Activated CD4-positive, alpha-beta T cell treated with anti-CD3 and anti-CD28 coated beads for 36 hours (primary cell): ENCODE measurements at regions not wholly inside any gene's neighbourhood (a gene's known extent, or its start where the extent isn't known, plus 50 kb on each side); places are given as distances from the start of the nearest gene placed in this dataset.

ENCODE experiments used
- ATAC-seq: fragments of 200-7000 bp; cut with Tn5 transposase; one replicate; pipeline ENCODE4 v1.10.0; 2021; ENCODE audit warnings: mild to moderate bottlenecking, moderate library complexity
- CTCF ChIA-PET: fragments of 350-600 bp; sonication (Branson Sonifier 250); formaldehyde crosslinking; loops from one replicate; lab custom pipeline; 2021; ENCODE audit warnings: antibody characterized with exemption; lab: Charles Lee
- POLR2A ChIA-PET: fragments of 350-600 bp; sonication (Branson Sonifier 250); formaldehyde crosslinking; loops from one replicate; lab custom pipeline; 2021; ENCODE audit warnings: antibody characterized with exemption, inconsistent platforms; lab: Charles Lee
- DNase-seq: peaks from one replicate; pipeline ENCODE4 v3.0.0-alpha.2; 2020
- H3K27ac Mint-ChIP-seq: one replicate; pipeline ENCODE4 v1.8.0; 2021; ENCODE audit warnings: mixed read lengths
- H3K27me3 Mint-ChIP-seq: one replicate; pipeline ENCODE4 v1.8.0; 2021; ENCODE audit warnings: mixed read lengths
- H3K36me3 Mint-ChIP-seq: one replicate; pipeline ENCODE4 v1.8.0; 2021; ENCODE audit warnings: low read depth, mixed read lengths
- H3K4me1 Mint-ChIP-seq: one replicate; pipeline ENCODE4 v1.8.0; 2021; ENCODE audit warnings: mixed read lengths
- H3K4me3 Mint-ChIP-seq: one replicate; pipeline ENCODE4 v1.8.0; 2021; ENCODE audit warnings: mild to moderate bottlenecking, moderate library complexity, mixed read lengths
- H3K9me3 Mint-ChIP-seq: one replicate; pipeline ENCODE4 v1.8.0; 2021; ENCODE audit warnings: low read depth, mixed read lengths
- intact Hi-C, 2 experiments: fragments of 100-400 bp; cut with DNase I in 1 of 2; cut with micrococcal nuclease in 1 of 2; formaldehyde crosslinking; loops; one replicate each; pipeline versions ENCODE4 v1.14.2 to v1.15.1; 2022 to 2024; cut with DNase I, micrococcal nuclease

DNA sequence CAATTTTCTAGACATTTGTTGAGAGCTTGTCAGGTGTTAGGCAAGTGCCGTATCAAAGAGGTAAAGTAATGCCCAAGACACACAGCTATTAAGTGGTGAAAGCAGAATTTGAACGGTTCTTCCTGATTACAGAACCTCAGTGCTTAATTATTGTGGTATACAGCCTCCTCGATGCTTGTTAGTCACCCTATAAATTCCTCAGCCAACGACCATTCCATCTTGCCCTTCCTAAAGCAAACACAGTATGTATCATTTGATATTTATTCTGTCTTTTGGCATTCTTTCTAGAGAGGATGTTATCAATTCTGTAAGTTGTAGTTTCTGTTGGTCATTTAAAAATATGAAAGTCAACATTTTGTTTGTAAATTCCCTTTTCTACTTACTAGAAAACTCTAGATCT lies 297.8 kb upstream of the BMP2 start:
- intact Hi-C loops: no loop called here
- H3K4me1 Mint-ChIP-seq: no peaks in the 10 kb centered on the region
- POLR2A ChIA-PET: no interaction called here
- CTCF ChIA-PET: interaction anchor here (1.0 kb wide), 1 partner anchor 10 kb away, joined by 3 read pairs; no protein-coding TSS in a partner anchor
- no peaks in the 10 kb centered on the region for H3K36me3 Mint-ChIP-seq
- H3K9me3 Mint-ChIP-seq: no peaks in the 10 kb centered on the region
- no peak overlapping the region for H3K4me3 Mint-ChIP-seq
- ATAC-seq (no peak), DNase-seq (no peak)
- H3K27ac Mint-ChIP-seq: no peak overlapping the region
- no peaks in the 10 kb centered on the region for H3K27me3 Mint-ChIP-seq

DNA sequence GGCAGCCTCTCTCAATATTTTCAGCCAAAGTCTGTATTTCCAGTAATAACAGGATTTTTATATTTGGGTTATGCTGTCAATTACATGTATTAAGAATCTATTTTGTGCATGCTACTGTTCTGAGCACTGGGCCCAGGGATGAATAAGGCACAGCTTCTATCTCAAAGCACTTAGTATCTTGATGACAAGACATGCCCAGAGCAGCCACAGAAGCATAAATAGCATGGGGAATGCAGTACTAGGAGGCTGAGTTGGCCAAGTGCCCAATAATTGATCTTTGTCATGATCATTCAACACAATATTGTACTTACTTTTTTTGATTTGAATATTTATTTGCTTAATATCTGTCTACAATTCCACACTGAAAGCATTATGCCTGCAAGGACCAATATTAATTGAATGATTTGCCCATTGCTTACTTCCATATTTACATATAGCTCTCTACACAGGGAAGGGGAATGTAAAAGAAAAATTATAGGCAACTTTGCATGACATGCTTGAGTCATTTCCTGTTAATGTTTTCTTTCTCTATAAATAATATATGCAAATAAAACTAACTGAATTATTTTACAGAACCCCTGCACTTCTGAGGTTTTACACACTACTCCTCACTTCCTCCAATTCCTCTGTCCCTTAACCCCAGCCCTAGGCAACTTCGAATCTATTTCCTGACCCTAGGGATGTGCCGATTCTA lies 298.9 kb upstream of the BMP2 start:
- ChIA-PET CTCF (interaction anchor here (0.7 kb wide), 1 partner anchor 30 kb away, joined by 3 read pairs; no protein-coding TSS in a partner anchor), POLR2A (no interaction called here)
- Mint-ChIP-seq H3K27me3 (no peaks in the 10 kb centered on the region), H3K4me3 (no peak overlapping the region), H3K27ac (no peak overlapping the region), H3K36me3 (no peaks in the 10 kb centered on the region), H3K9me3 (no peaks in the 10 kb centered on the region), H3K4me1 (no peaks in the 10 kb centered on the region)
- DNase-seq (no peak), ATAC-seq (no peak)
- intact Hi-C loops: no loop called here

DNA sequence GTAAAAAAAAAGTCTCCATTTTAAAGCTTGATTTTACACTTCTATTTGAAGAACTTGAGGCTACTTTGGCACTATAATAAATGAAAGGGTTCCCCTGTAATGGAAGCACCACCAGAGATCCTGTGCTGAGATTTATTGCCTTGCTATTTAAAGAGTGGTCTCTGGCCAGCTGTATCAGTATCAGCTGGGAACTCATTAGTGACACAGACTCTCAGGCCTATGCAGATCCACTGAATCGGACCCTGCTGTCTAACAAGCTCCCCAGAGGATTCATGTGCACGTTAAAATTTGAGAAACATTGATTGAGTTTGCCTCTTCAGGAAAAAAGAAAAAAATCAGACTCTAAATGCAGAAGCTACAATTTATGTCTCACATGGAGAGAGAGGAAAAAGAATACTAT lies 299.9 kb upstream of the BMP2 start:
- intact Hi-C loops: no loop called here
- no peaks in the 10 kb centered on the region for H3K36me3 Mint-ChIP-seq
- H3K9me3 Mint-ChIP-seq: no peaks in the 10 kb centered on the region
- no peak overlapping the region for H3K4me3 Mint-ChIP-seq
- H3K27ac Mint-ChIP-seq: no peak overlapping the region
- ATAC-seq (no peak), DNase-seq (no peak)
- POLR2A ChIA-PET: no interaction called here
- CTCF ChIA-PET: no interaction called here
- H3K4me1 Mint-ChIP-seq: no peaks in the 10 kb centered on the region
- no peaks in the 10 kb centered on the region for H3K27me3 Mint-ChIP-seq

DNA sequence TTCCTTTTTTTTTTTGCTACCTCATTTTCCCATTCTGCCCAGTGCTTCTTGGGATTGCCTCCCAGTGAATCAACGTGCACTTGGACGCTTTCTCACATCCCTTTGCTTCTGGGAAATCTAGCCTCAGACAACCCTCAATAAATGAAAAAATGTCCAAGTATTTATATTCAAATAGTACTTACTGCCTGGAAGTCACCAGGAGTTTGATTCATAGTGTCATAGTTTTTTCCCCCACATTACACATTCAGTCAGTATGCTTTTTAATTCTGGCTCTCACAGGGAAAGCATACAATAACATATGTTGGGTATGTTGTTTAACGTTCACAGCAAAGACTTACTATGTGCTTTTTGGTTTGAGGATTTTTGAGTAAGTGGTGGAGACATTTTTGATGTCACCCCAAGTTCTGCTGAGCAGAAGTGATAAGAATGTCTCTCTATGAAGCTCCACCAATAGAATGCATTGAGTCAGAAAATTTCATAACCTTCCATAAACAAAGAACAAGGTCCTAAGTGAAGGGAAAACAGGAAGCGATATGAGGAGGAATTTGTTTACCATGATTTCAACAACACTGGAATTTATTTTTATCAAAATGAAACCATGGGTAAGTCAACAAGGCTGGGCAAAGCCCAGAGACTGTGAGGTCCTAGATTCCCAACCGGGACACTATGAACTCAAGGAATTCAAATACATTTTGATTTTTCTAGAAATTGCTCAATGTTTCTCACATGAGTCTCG lies 301.2 kb upstream of the BMP2 start:
- POLR2A ChIA-PET: interaction anchor here (0.7 kb wide), 1 partner anchor 658 kb away, joined by 3 read pairs; no protein-coding TSS in a partner anchor
- Mint-ChIP-seq H3K27ac (no peak overlapping the region), H3K36me3 (no peaks in the 10 kb centered on the region), H3K4me3 (no peak overlapping the region), H3K9me3 (no peaks in the 10 kb centered on the region), H3K4me1 (no peaks in the 10 kb centered on the region), H3K27me3 (no peaks in the 10 kb centered on the region)
- DNase-seq: no peak
- CTCF ChIA-PET: no interaction called here
- no peak for ATAC-seq
- intact Hi-C loops: no loop called here

DNA sequence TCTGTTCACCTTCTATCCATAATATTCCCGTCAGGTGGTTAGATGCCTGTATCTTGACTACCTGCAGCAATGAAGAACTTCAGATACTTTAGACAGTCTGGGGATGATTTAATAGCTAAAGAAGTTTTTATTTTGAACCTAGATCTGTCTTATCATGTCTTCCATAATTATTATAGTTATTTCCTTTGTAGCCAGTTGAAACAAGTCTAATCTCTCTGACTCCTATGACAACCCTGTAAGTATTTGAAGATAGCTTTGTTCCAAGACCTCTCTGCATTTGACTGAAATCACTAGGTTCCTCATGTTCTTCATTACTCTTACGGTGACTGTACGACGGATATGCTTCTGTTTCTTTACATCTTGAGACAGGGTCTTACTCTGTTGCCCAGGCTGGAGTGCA lies 316.6 kb upstream of the BMP2 start:
- Mint-ChIP-seq H3K36me3 (no peaks in the 10 kb centered on the region), H3K9me3 (peaks cover 4% of the 10 kb centered on the region), H3K4me1 (no peaks in the 10 kb centered on the region), H3K27me3 (no peaks in the 10 kb centered on the region), H3K27ac (no peak overlapping the region), H3K4me3 (no peak overlapping the region)
- CTCF ChIA-PET: no interaction called here
- DNase-seq (no peak), ATAC-seq (no peak)
- intact Hi-C loops: no loop called here
- POLR2A ChIA-PET: no interaction called here

DNA sequence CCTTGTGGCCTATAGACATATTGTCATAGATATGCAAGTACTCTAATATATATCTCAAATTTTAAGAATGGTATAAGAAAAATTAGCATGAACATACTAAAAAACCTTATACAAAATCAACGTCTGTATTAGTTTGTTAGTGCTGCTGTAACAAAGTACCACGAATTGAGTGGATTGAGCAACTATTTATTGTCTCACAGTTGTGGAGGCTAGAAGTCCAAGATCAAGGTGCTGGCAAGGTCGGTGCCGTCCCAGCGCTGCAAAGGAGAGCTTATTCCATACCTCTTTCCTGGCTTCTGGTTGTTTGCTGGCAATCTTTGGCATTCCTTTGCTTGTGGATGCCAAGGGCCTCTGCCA lies 317.6 kb upstream of the FERMT1 start:
- Mint-ChIP-seq H3K4me3 (no peak overlapping the region), H3K4me1 (no peaks in the 10 kb centered on the region), H3K36me3 (no peaks in the 10 kb centered on the region), H3K9me3 (no peaks in the 10 kb centered on the region), H3K27me3 (no peaks in the 10 kb centered on the region), H3K27ac (no peak overlapping the region)
- DNase-seq (no peak), ATAC-seq (no peak)
- intact Hi-C loops: no loop called here
- ChIA-PET POLR2A (interaction anchor here (0.7 kb wide), 1 partner anchor 1212 kb away, joined by 4 read pairs; no protein-coding TSS in a partner anchor), CTCF (interaction anchor here (0.6 kb wide), 1 partner anchor 125 kb away, joined by 3 read pairs; no protein-coding TSS in a partner anchor)

DNA sequence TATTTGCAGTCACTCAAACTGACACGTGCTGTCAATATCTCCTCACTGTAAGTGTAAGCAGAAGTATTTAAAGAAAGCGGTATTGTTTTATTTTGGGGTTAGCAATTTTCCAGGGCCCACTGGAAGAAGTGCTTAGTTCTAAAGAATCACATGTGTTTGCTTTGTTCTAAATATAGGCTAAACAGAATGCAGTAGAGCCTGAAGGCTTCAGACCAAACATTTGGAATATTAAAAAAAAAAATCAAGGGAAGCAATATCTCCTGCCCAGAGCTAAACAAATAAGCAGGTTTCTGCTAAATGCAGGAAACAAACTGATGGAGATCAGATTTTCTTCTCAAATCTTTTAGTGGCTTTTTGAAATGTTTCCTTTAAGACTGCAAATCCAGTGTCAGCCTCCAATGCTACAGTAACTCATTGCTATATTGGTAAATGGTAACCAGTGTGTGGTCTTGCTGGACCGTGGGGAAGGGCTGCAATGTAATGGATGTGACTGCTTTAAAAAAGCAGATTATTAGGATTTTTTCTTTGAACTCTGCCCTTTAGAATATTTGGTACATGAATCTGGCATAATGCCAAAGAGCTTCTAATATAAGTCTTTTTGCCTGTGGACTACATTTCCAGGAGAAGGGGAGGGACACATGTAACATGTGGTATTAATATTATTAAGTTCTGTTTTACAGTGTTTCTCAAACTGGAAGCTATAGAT lies 317.1 kb upstream of the FERMT1 start:
- POLR2A ChIA-PET: interaction anchor here (0.7 kb wide), 1 partner anchor 1212 kb away, joined by 4 read pairs; no protein-coding TSS in a partner anchor
- Mint-ChIP-seq H3K27ac (no peak overlapping the region), H3K36me3 (no peaks in the 10 kb centered on the region), H3K27me3 (no peaks in the 10 kb centered on the region), H3K4me3 (no peak overlapping the region), H3K4me1 (no peaks in the 10 kb centered on the region), H3K9me3 (no peaks in the 10 kb centered on the region)
- ATAC-seq (no peak), DNase-seq (no peak)
- CTCF ChIA-PET: interaction anchor here (0.6 kb wide), 1 partner anchor 126 kb away, joined by 3 read pairs; no protein-coding TSS in a partner anchor
- intact Hi-C loops: no loop called here

DNA sequence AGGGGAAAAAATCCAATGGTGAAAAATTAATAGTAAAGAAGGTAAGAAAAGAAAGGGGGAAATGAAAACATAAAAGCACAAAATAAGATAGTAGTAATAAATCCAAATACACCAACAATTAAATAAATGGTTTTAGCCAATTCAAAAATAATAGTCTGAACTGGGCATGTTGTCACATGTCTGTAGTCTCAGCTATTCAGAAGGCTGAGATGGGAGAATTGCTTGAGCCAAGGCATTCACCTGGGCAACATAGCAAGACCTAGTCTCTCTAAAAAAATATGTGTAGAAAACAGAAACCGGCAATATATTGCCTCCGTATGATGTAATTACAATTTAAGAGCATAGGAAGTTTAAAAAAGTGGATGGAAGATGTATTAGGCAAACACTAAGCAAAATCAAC lies 311.3 kb upstream of the FERMT1 start:
- intact Hi-C loops: no loop called here
- H3K36me3 Mint-ChIP-seq: no peaks in the 10 kb centered on the region
- no peak for DNase-seq
- H3K9me3 Mint-ChIP-seq: no peaks in the 10 kb centered on the region
- ChIA-PET POLR2A (no interaction called here), CTCF (no interaction called here)
- H3K4me3 Mint-ChIP-seq: no peak overlapping the region
- H3K27me3 Mint-ChIP-seq: no peaks in the 10 kb centered on the region
- no peak for ATAC-seq
- H3K27ac Mint-ChIP-seq: no peak overlapping the region
- H3K4me1 Mint-ChIP-seq: no peaks in the 10 kb centered on the region

DNA sequence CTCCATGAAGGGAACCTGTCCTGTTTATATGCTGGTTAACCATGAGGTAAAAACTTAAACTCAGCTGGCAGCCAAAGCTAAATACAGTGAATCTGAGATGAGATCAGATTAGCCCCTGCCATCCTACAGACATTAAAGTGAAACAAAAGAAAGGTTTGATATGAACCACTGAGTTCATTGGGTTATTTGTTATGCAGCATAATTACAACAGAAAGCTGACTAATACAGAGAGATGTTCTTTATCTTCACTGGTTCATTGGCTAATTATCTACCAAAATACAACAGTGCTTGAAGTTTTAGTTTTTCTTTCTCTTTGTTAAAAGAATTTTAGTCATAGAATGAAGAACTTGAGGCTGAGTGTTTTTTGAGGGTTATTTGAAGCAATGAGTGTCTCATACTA lies 307.6 kb upstream of the FERMT1 start:
- intact Hi-C loops: no loop called here

DNA sequence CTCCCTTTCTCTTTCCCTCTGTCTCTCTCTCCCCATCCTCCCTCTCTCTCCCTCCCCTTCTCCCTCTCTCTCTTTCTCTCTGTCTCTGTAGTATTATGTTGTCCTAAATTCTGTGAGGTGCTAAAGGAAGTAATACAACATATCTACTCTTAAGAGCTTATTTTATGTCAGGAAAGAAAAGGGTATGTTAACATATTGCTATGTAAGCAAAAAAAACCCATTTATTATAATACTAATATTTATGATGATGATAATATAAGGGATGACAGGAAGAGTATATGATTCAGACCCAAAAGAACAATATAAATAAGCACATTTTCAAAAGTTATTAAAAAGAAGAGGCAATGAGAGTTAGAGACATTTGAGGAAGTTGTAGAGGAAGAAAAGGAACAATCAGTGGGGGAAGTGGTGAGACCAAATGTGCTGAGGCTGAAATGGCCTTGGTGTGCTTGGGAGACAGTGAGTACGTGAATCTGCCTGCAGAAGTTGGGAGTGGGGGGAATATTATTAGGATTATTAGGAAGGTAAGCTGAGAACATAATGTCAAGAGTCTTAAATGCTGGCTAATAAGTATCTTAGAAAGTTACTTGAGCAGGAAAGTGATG lies 303.6 kb upstream of the FERMT1 start:
- H3K4me3 Mint-ChIP-seq: no peak overlapping the region
- H3K4me1 Mint-ChIP-seq: no peaks in the 10 kb centered on the region
- CTCF ChIA-PET: no interaction called here
- no peaks in the 10 kb centered on the region for H3K36me3 Mint-ChIP-seq
- POLR2A ChIA-PET: no interaction called here
- H3K9me3 Mint-ChIP-seq: peaks cover 2% of the 10 kb centered on the region
- H3K27ac Mint-ChIP-seq: no peak overlapping the region
- no peaks in the 10 kb centered on the region for H3K27me3 Mint-ChIP-seq
- intact Hi-C loops: no loop called here
- no peak for DNase-seq
- ATAC-seq: no peak

More for the DNA sequence above, 307.6 kb upstream of the FERMT1 start:
- Mint-ChIP-seq H3K4me3 (no peak overlapping the region), H3K27ac (no peak overlapping the region), H3K36me3 (no peaks in the 10 kb centered on the region), H3K4me1 (no peaks in the 10 kb centered on the region), H3K27me3 (no peaks in the 10 kb centered on the region), H3K9me3 (peaks cover 2% of the 10 kb centered on the region)
- POLR2A ChIA-PET: no interaction called here
- CTCF ChIA-PET: no interaction called here
- DNase-seq (no peak), ATAC-seq (no peak)
